ENCODE measurements at regions not wholly inside any gene's neighbourhood (a gene's known extent, or its start where the extent isn't known, plus 50 kb on each side); places are given as distances from the start of the nearest gene placed in this dataset.

- no peak overlapping the region for H3K4me2 ChIP-seq (ENCODE audit: low read length)
- WGBS (ENCODE audit: extremely low coverage, insufficient coverage, low lambda C conversion rate), result no CpG with 5 or more reads among the region's 2 CpGs
- H3K23ac ChIP-seq (ENCODE audit: low read length), result no peak overlapping the region
- no peak overlapping the region for H3K9ac ChIP-seq (ENCODE audit: low read length)
- no peak overlapping the region for H3K18ac ChIP-seq (ENCODE audit: low read length)
- no peak overlapping the region for H3K27ac ChIP-seq (ENCODE audit: low read depth, low read length)
- H2AK5ac ChIP-seq (ENCODE audit: low read length), result no peak overlapping the region
- DNase-seq, result peak; percentile 76
- H3K4me1 ChIP-seq (ENCODE audit: control insufficient read depth, low read depth, low read length), result no peaks in the 10 kb centered on the region
- no peaks in the 10 kb centered on the region for H3K27me3 ChIP-seq (ENCODE audit: insufficient read depth, low read length, poor library complexity)
- H2BK15ac ChIP-seq (replicated peaks; ENCODE audit: low read depth), result no peak overlapping the region
- no peak overlapping the region for H3K4me3 ChIP-seq (ENCODE audit: low read length)
- H3K79me1 ChIP-seq (ENCODE audit: low read length), result no peaks in the 10 kb centered on the region
- H4K5ac ChIP-seq (ENCODE audit: low read length), result no peak overlapping the region
- H3K56ac ChIP-seq (ENCODE audit: low read length), result no peak overlapping the region
- no peak overlapping the region for H4K8ac ChIP-seq (ENCODE audit: low read depth, low read length)
- H2BK120ac ChIP-seq (ENCODE audit: low read depth, low read length), result no peak overlapping the region
- H2BK5ac ChIP-seq (ENCODE audit: low read length), result no peak overlapping the region
- H3K36me3 ChIP-seq (ENCODE audit: control insufficient read depth, insufficient read depth, low read length), result no peaks in the 10 kb centered on the region
- no peak overlapping the region for H3K4ac ChIP-seq (ENCODE audit: low read depth, low read length)
- no peaks in the 10 kb centered on the region for H3K79me2 ChIP-seq (ENCODE audit: control insufficient read depth, insufficient read depth, low read length)
These were observed 1155.6 kb downstream of the TYW1 start for GRCh38 chr7:68152205-68152604.

GRCh38 chr7:68155676-68156075 is 1159.0 kb downstream of the TYW1 start:
- no peak overlapping the region for H2BK5ac ChIP-seq (ENCODE audit: low read length)
- no peak overlapping the region for H4K8ac ChIP-seq (ENCODE audit: low read depth, low read length)
- H3K23ac ChIP-seq (ENCODE audit: low read length), result no peak overlapping the region
- no peak overlapping the region for H4K5ac ChIP-seq (ENCODE audit: low read length)
- no peak overlapping the region for H3K4me3 ChIP-seq (ENCODE audit: low read length)
- no peak overlapping the region for H3K4ac ChIP-seq (ENCODE audit: low read depth, low read length)
- H3K36me3 ChIP-seq (ENCODE audit: control insufficient read depth, insufficient read depth, low read length), result no peaks in the 10 kb centered on the region
- no peak overlapping the region for H3K9ac ChIP-seq (ENCODE audit: low read length)
- H3K4me1 ChIP-seq (ENCODE audit: control insufficient read depth, low read depth, low read length), result no peaks in the 10 kb centered on the region
- H3K79me2 ChIP-seq (ENCODE audit: control insufficient read depth, insufficient read depth, low read length), result no peaks in the 10 kb centered on the region
- no CpG with 5 or more reads among the region's 2 CpGs for WGBS (ENCODE audit: extremely low coverage, insufficient coverage, low lambda C conversion rate)
- no peak overlapping the region for H2AK5ac ChIP-seq (ENCODE audit: low read length)
- H3K4me2 ChIP-seq (ENCODE audit: low read length), result no peak overlapping the region
- no peaks in the 10 kb centered on the region for H3K27me3 ChIP-seq (ENCODE audit: insufficient read depth, low read length, poor library complexity)
- H2BK120ac ChIP-seq (ENCODE audit: low read depth, low read length), result no peak overlapping the region
- no peak overlapping the region for H3K27ac ChIP-seq (ENCODE audit: low read depth, low read length)
- no peak overlapping the region for H3K18ac ChIP-seq (ENCODE audit: low read length)
- H3K79me1 ChIP-seq (ENCODE audit: low read length), result no peaks in the 10 kb centered on the region
- H2BK15ac ChIP-seq (replicated peaks; ENCODE audit: low read depth), result no peak overlapping the region
- no peak overlapping the region for H3K56ac ChIP-seq (ENCODE audit: low read length)
- no peak for DNase-seq

GRCh38 chr7:68158686-68159295 is 1162.2 kb downstream of the TYW1 start:
- H3K4me2 ChIP-seq (ENCODE audit: low read length), result no peak overlapping the region
- no peak overlapping the region for H4K5ac ChIP-seq (ENCODE audit: low read length)
- H3K4me1 ChIP-seq (ENCODE audit: control insufficient read depth, low read depth, low read length), result no peaks in the 10 kb centered on the region
- no peak for DNase-seq
- no peak overlapping the region for H2BK5ac ChIP-seq (ENCODE audit: low read length)
- no peak overlapping the region for H2AK5ac ChIP-seq (ENCODE audit: low read length)
- H4K8ac ChIP-seq (ENCODE audit: low read depth, low read length), result no peak overlapping the region
- H3K79me1 ChIP-seq (ENCODE audit: low read length), result no peaks in the 10 kb centered on the region
- no CpG with 5 or more reads among the region's 2 CpGs for WGBS (ENCODE audit: extremely low coverage, insufficient coverage, low lambda C conversion rate)
- H3K79me2 ChIP-seq (ENCODE audit: control insufficient read depth, insufficient read depth, low read length), result no peaks in the 10 kb centered on the region
- no peak overlapping the region for H2BK120ac ChIP-seq (ENCODE audit: low read depth, low read length)
- no peak overlapping the region for H2BK15ac ChIP-seq (replicated peaks; ENCODE audit: low read depth)
- no peak overlapping the region for H3K27ac ChIP-seq (ENCODE audit: low read depth, low read length)
- no peak overlapping the region for H3K23ac ChIP-seq (ENCODE audit: low read length)
- no peak overlapping the region for H3K56ac ChIP-seq (ENCODE audit: low read length)
- H3K18ac ChIP-seq (ENCODE audit: low read length), result no peak overlapping the region
- H3K9ac ChIP-seq (ENCODE audit: low read length), result no peak overlapping the region
- H3K27me3 ChIP-seq (ENCODE audit: insufficient read depth, low read length, poor library complexity), result no peaks in the 10 kb centered on the region
- H3K4ac ChIP-seq (ENCODE audit: low read depth, low read length), result no peak overlapping the region
- no peaks in the 10 kb centered on the region for H3K36me3 ChIP-seq (ENCODE audit: control insufficient read depth, insufficient read depth, low read length)
- no peak overlapping the region for H3K4me3 ChIP-seq (ENCODE audit: low read length)

- no peaks in the 10 kb centered on the region for H3K4me1 ChIP-seq (ENCODE audit: control insufficient read depth, low read depth, low read length)
- no peak overlapping the region for H2BK120ac ChIP-seq (ENCODE audit: low read depth, low read length)
- H2BK5ac ChIP-seq (ENCODE audit: low read length), result no peak overlapping the region
- no peak overlapping the region for H3K4me3 ChIP-seq (ENCODE audit: low read length)
- no peak overlapping the region for H3K4me2 ChIP-seq (ENCODE audit: low read length)
- no peak overlapping the region for H2BK15ac ChIP-seq (replicated peaks; ENCODE audit: low read depth)
- no peak overlapping the region for H4K8ac ChIP-seq (ENCODE audit: low read depth, low read length)
- no peaks in the 10 kb centered on the region for H3K79me1 ChIP-seq (ENCODE audit: low read length)
- no peak overlapping the region for H3K56ac ChIP-seq (ENCODE audit: low read length)
- no peak overlapping the region for H4K5ac ChIP-seq (ENCODE audit: low read length)
- H3K9ac ChIP-seq (ENCODE audit: low read length), result no peak overlapping the region
- H3K36me3 ChIP-seq (ENCODE audit: control insufficient read depth, insufficient read depth, low read length), result no peaks in the 10 kb centered on the region
- no peaks in the 10 kb centered on the region for H3K27me3 ChIP-seq (ENCODE audit: insufficient read depth, low read length, poor library complexity)
- no peak overlapping the region for H3K4ac ChIP-seq (ENCODE audit: low read depth, low read length)
- H3K27ac ChIP-seq (ENCODE audit: low read depth, low read length), result no peak overlapping the region
- H3K23ac ChIP-seq (ENCODE audit: low read length), result no peak overlapping the region
- no peak overlapping the region for H3K18ac ChIP-seq (ENCODE audit: low read length)
- no peaks in the 10 kb centered on the region for H3K79me2 ChIP-seq (ENCODE audit: control insufficient read depth, insufficient read depth, low read length)
- no CpG with 5 or more reads among the region's 8 CpGs for WGBS (ENCODE audit: extremely low coverage, insufficient coverage, low lambda C conversion rate)
- DNase-seq, result no peak
- H2AK5ac ChIP-seq (ENCODE audit: low read length), result no peak overlapping the region
These were observed 1166.1 kb downstream of the TYW1 start for GRCh38 chr7:68162712-68163111.

- no peaks in the 10 kb centered on the region for H3K4me1 ChIP-seq (ENCODE audit: control insufficient read depth, low read depth, low read length)
These were observed 1169.9 kb downstream of the TYW1 start for GRCh38 chr7:68166525-68166924.

GRCh38 chr7:68173513-68173912 is 1176.9 kb downstream of the TYW1 start:
- Histone ChIP-seq H3K79me2 (ENCODE audit: control insufficient read depth, insufficient read depth, low read length) (no peaks in the 10 kb centered on the region), H3K27ac (ENCODE audit: low read depth, low read length) (no peak overlapping the region), H3K56ac (ENCODE audit: low read length) (no peak overlapping the region), H3K79me1 (ENCODE audit: low read length) (no peaks in the 10 kb centered on the region), H4K8ac (ENCODE audit: low read depth, low read length) (no peak overlapping the region), H2AK5ac (ENCODE audit: low read length) (no peak overlapping the region), H3K36me3 (ENCODE audit: control insufficient read depth, insufficient read depth, low read length) (no peaks in the 10 kb centered on the region), H3K4me2 (ENCODE audit: low read length) (no peak overlapping the region), H3K4ac (ENCODE audit: low read depth, low read length) (no peak overlapping the region), H2BK15ac (replicated peaks; ENCODE audit: low read depth) (no peak overlapping the region), H4K5ac (ENCODE audit: low read length) (no peak overlapping the region), H2BK5ac (ENCODE audit: low read length) (no peak overlapping the region), H3K27me3 (ENCODE audit: insufficient read depth, low read length, poor library complexity) (no peaks in the 10 kb centered on the region), H2BK120ac (ENCODE audit: low read depth, low read length) (no peak overlapping the region), H3K4me3 (ENCODE audit: low read length) (no peak overlapping the region), H3K4me1 (ENCODE audit: control insufficient read depth, low read depth, low read length) (no peaks in the 10 kb centered on the region), H3K23ac (ENCODE audit: low read length) (no peak overlapping the region), H3K9ac (ENCODE audit: low read length) (no peak overlapping the region), H3K18ac (ENCODE audit: low read length) (no peak overlapping the region)
- DNase-seq, result no peak
- WGBS (ENCODE audit: extremely low coverage, insufficient coverage, low lambda C conversion rate), result no CpG with 5 or more reads among the region's 7 CpGs

More at GRCh38 chr7:68166525-68166924, 1169.9 kb downstream of the TYW1 start:
- H3K27me3 ChIP-seq (ENCODE audit: insufficient read depth, low read length, poor library complexity), result no peaks in the 10 kb centered on the region
- H2BK15ac ChIP-seq (replicated peaks; ENCODE audit: low read depth), result no peak overlapping the region
- H3K4me2 ChIP-seq (ENCODE audit: low read length), result no peak overlapping the region
- no peak overlapping the region for H3K27ac ChIP-seq (ENCODE audit: low read depth, low read length)
- H3K79me1 ChIP-seq (ENCODE audit: low read length), result no peaks in the 10 kb centered on the region
- no peak overlapping the region for H2AK5ac ChIP-seq (ENCODE audit: low read length)
- DNase-seq, result no peak
- no peaks in the 10 kb centered on the region for H3K79me2 ChIP-seq (ENCODE audit: control insufficient read depth, insufficient read depth, low read length)
- H3K4ac ChIP-seq (ENCODE audit: low read depth, low read length), result no peak overlapping the region
- H2BK120ac ChIP-seq (ENCODE audit: low read depth, low read length), result no peak overlapping the region
- no peak overlapping the region for H4K5ac ChIP-seq (ENCODE audit: low read length)
- H2BK5ac ChIP-seq (ENCODE audit: low read length), result no peak overlapping the region
- H4K8ac ChIP-seq (ENCODE audit: low read depth, low read length), result no peak overlapping the region
- H3K18ac ChIP-seq (ENCODE audit: low read length), result no peak overlapping the region
- no peak overlapping the region for H3K9ac ChIP-seq (ENCODE audit: low read length)
- H3K4me3 ChIP-seq (ENCODE audit: low read length), result no peak overlapping the region
- WGBS (ENCODE audit: extremely low coverage, insufficient coverage, low lambda C conversion rate), result no CpG with 5 or more reads among the region's 3 CpGs
- H3K56ac ChIP-seq (ENCODE audit: low read length), result no peak overlapping the region
- H3K23ac ChIP-seq (ENCODE audit: low read length), result no peak overlapping the region
- H3K36me3 ChIP-seq (ENCODE audit: control insufficient read depth, insufficient read depth, low read length), result no peaks in the 10 kb centered on the region
